ENCODE measurements at regions not wholly inside any gene's neighbourhood (a gene's known extent, or its start where the extent isn't known, plus 50 kb on each side); places are given as distances from the start of the nearest gene placed in this dataset.

- TF ChIP-seq POLR2A (IDR thresholded peaks at IDR 0.05; ENCODE audit: low read length) (no peak), GATA1 (IDR thresholded peaks at IDR 0.05; ENCODE audit: low read depth, low read length) (no peak)
Observed at GRCh38 chr7:84803979-84804378, 382.9 kb downstream of the SEMA3D start.
